ENCODE measurements at regions not wholly inside any gene's neighbourhood (a gene's known extent, or its start where the extent isn't known, plus 50 kb on each side); places are given as distances from the start of the nearest gene placed in this dataset.

DNA sequence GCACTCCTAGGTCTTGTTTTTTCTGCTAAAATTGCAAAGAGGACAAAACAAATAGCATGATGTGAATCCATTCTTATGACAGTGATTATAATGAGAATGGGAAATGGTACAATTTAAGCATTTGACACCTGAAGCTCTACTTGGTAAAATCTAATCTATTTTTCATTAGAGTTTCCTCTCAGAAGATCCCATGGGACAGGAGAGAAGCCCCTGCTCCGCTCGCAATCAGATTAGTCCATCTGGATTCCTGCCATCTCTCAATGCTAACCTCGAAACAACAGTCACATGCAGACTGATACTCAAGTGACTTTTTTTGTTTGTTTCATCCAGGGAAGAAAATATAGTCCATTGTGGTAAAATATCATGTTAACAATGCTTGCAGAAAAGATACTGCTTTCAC lies 107.4 kb upstream of the TOM1L1 start:
- no peak for TF ChIP-seq CTCF (IDR thresholded peaks at IDR 0.05)
- TF ChIP-seq POLR2A (IDR thresholded peaks at IDR 0.05), result no peak

All from right lobe of liver (tissue), 4 donors.